Endothelial cell (in vitro differentiated cells): ENCODE measurements at regions not wholly inside any gene's neighbourhood (a gene's known extent, or its start where the extent isn't known, plus 50 kb on each side); places are given as distances from the start of the nearest gene placed in this dataset.

Source experiments
- DNase-seq: peaks from one replicate; pipeline ENCODE4 v3.0.0; 2021; ENCODE audit warnings: low spot score
- H3K27ac Mint-ChIP-seq: one replicate; pipeline ENCODE4 v1.8.0; 2021; ENCODE audit warnings: mixed read lengths, inconsistent platforms; ENCODE audit not compliant: unreplicated experiment
- H3K27me3 Mint-ChIP-seq: one replicate; pipeline ENCODE4 v1.8.0; 2021; ENCODE audit warnings: mild to moderate bottlenecking, moderate library complexity, mixed read lengths, inconsistent platforms; ENCODE audit not compliant: unreplicated experiment
- H3K36me3 Mint-ChIP-seq: one replicate; pipeline ENCODE4 v1.8.0; 2021; ENCODE audit warnings: mild to moderate bottlenecking, low read depth, mixed read lengths, inconsistent platforms; ENCODE audit not compliant: unreplicated experiment
- H3K4me1 Mint-ChIP-seq: one replicate; pipeline ENCODE4 v1.8.0; 2021; ENCODE audit warnings: mild to moderate bottlenecking, mixed read lengths, inconsistent platforms; ENCODE audit not compliant: unreplicated experiment
- H3K4me3 Mint-ChIP-seq: one replicate; pipeline ENCODE4 v1.8.0; 2021; ENCODE audit warnings: mild to moderate bottlenecking, mixed read lengths, inconsistent platforms; ENCODE audit not compliant: unreplicated experiment
- H3K9me3 Mint-ChIP-seq: one replicate; pipeline ENCODE4 v1.8.0; 2021; ENCODE audit warnings: mixed read lengths, inconsistent platforms; ENCODE audit not compliant: unreplicated experiment
- CTCF ChIP-seq: fragments of 200-600 bp; sonication (generic); IDR thresholded peaks from one replicate; pipeline ENCODE4 v1.5.0; 2021; ENCODE audit warnings: antibody characterized with exemption; ENCODE audit not compliant: unreplicated experiment

- no peaks in the 10 kb centered on the region for H3K27me3 Mint-ChIP-seq
- H3K9me3 Mint-ChIP-seq, result no peaks in the 10 kb centered on the region
- H3K36me3 Mint-ChIP-seq, result no peaks in the 10 kb centered on the region
- TF ChIP-seq CTCF, result no peak
- DNase-seq, result no peak
- no peak overlapping the region for H3K4me3 Mint-ChIP-seq
- H3K27ac Mint-ChIP-seq, result no peak overlapping the region
- no peaks in the 10 kb centered on the region for H3K4me1 Mint-ChIP-seq
Measured at GRCh38 chr5:163880302-163880701, 374.9 kb downstream of the MAT2B start.

DNA sequence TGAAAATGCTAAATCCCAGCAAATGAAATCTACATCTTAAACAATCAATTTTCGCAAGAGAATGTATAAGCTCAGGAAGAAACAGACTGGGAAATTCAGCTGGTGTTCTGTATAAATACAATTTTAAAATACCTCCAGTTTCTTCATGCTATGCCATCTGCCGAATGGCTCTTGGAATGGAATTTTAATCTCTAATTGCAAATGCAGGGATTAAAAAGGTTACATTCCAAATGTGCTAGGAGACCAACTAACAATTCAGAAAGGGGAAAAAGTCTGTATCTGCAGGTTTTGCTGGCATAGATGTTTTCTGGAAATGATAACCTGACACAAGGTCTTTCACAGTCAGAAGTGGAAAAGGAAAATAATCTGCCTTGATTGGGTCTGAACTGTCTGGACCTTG is 379.7 kb downstream of the MAT2B start:
- H3K27me3 Mint-ChIP-seq, result no peaks in the 10 kb centered on the region

DNA sequence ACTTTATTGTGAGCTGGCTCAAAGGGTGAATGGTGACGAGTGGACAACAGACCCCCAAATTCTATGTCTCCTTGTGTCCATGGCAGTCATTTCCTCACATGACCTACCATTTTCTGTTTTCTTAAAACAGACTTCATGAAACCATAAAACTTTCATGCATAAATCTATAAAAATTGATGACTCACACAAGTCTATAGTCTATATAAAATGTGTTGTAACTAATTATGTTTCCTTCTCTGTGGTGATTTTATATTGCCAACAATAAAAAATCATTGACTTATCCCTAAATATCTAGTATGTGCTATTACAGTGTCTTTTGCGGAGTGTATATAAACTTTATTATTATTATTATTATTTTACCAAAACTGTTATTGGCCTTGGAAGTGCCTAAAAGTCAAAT is 382.4 kb downstream of the MAT2B start:
- no peak for TF ChIP-seq CTCF
- DNase-seq, result no peak
- Mint-ChIP-seq H3K27ac (no peak overlapping the region), H3K27me3 (no peaks in the 10 kb centered on the region), H3K4me3 (no peak overlapping the region), H3K9me3 (no peaks in the 10 kb centered on the region), H3K36me3 (no peaks in the 10 kb centered on the region), H3K4me1 (no peaks in the 10 kb centered on the region)

More for the DNA sequence above, 379.7 kb downstream of the MAT2B start:
- Mint-ChIP-seq H3K36me3 (no peaks in the 10 kb centered on the region), H3K9me3 (no peaks in the 10 kb centered on the region), H3K4me3 (no peak overlapping the region), H3K27ac (no peak overlapping the region), H3K4me1 (no peaks in the 10 kb centered on the region)
- no peak for TF ChIP-seq CTCF
- no peak for DNase-seq

DNA sequence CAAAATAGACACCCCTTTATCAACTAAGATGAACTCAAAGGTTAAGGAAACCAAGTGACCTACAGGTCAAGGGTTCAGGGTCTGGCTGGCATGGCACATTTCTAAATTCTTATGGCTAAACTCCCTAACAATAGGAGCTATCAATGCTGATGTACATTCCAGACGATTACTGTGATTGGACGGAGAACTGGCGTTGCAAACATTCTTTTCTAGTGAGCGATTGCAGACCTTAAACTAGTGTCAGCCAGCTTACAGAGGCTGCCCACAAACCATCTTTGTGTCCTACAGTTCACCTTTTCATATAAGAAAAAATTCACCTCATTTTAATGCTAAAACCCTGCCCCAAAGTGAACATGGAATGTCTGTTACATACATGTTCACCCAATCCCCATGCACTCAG is 382.9 kb downstream of the MAT2B start:
- H3K36me3 Mint-ChIP-seq, result no peaks in the 10 kb centered on the region
- H3K4me3 Mint-ChIP-seq, result no peak overlapping the region
- DNase-seq, result no peak
- H3K9me3 Mint-ChIP-seq, result no peaks in the 10 kb centered on the region
- no peak overlapping the region for H3K27ac Mint-ChIP-seq
- no peaks in the 10 kb centered on the region for H3K4me1 Mint-ChIP-seq
- no peak for TF ChIP-seq CTCF
- H3K27me3 Mint-ChIP-seq, result no peaks in the 10 kb centered on the region

- Mint-ChIP-seq H3K36me3 (no peaks in the 10 kb centered on the region), H3K4me1 (no peaks in the 10 kb centered on the region), H3K9me3 (no peaks in the 10 kb centered on the region), H3K27ac (no peak overlapping the region), H3K4me3 (no peak overlapping the region), H3K27me3 (no peaks in the 10 kb centered on the region)
- no peak for DNase-seq
- no peak for TF ChIP-seq CTCF
Measured at GRCh38 chr5:163889369-163889768, 383.9 kb downstream of the MAT2B start.
